Gastroesophageal sphincter (tissue), 4 donors: ENCODE measurements at regions not wholly inside any gene's neighbourhood (a gene's known extent, or its start where the extent isn't known, plus 50 kb on each side); places are given as distances from the start of the nearest gene placed in this dataset.
A peak's percentile ranks its signal among the peaks of the same experiment; 100 is the strongest.

Source experiments
- ATAC-seq: fragments of 150-250 bp; one replicate; pipeline ENCODE4 v1.9.1; 2016; ENCODE audit warnings: mild to moderate bottlenecking, moderate library complexity
- H3K27ac ChIP-seq, 4 donors: fragments of 200-600 bp; sonication (generic) in 3 of 4; 1 replicate in 3 of 4; 2 replicates in 1 of 4; pipeline ENCODE4 v1.5.1; 2016 to 2019
- H3K27me3 ChIP-seq: fragments of 200-600 bp; sonication (generic); one replicate; pipeline ENCODE4 v1.5.1; 2019
- H3K36me3 ChIP-seq, 2 donors: fragments of 200-600 bp; sonication (generic); one replicate each; pipeline ENCODE4 v1.5.1; 2019; ENCODE audit warnings: control low read depth in 1 of 2
- H3K4me1 ChIP-seq, 3 donors: fragments of 200-600 bp; sonication (generic); 1 replicate in 2 of 3; 2 replicates in 1 of 3; pipeline ENCODE4 v1.5.1; 2016 to 2019; ENCODE audit warnings: control low read depth in 2 of 3
- H3K4me3 ChIP-seq, 2 donors: fragments of 200-600 bp; sonication (generic); one replicate each; pipeline ENCODE4 v1.5.1; 2019; ENCODE audit warnings: mild to moderate bottlenecking in 1 of 2, moderate library complexity in 1 of 2
- H3K9me3 ChIP-seq, 3 donors: fragments of 200-600 bp; sonication (generic); one replicate each; pipeline ENCODE4 v1.5.1; 2017 to 2019; ENCODE audit warnings: control low read depth in 2 of 3
- EP300 ChIP-seq: sonication (generic); formaldehyde crosslinking; IDR thresholded peaks from one replicate; pipeline ENCODE4 v1.6.1; 2017; ENCODE audit warnings: antibody characterized with exemption, mild to moderate bottlenecking
- POLR2A ChIP-seq, 2 donors: fragments of 450-650 bp; IDR thresholded peaks; one replicate each; pipeline ENCODE4 v1.6.1; 2017; ENCODE audit warnings: antibody characterized with exemption in 2 of 2, mild to moderate bottlenecking in 2 of 2, moderate library complexity in 1 of 2
- POLR2AphosphoS5 ChIP-seq: sonication (generic); formaldehyde crosslinking; IDR thresholded peaks from one replicate; pipeline ENCODE4 v1.6.1; 2017; ENCODE audit warnings: antibody characterized with exemption
- WGBS, 2 donors: methylation state at CpG; one replicate each; pipeline ENCODE4 v1.1.5; 2018; ENCODE audit warnings: low coverage in 1 of 2; 5-methylcytosine and 5-hydroxymethylcytosine counted together
- TF ChIP-seq, protein P1 (sequence below), 4 experiments: fragments of 200-600 bp in 2 of 4; fragments of 450-650 bp in 2 of 4; sonication (generic) in 1 of 4; IDR thresholded peaks; one replicate each; pipeline ENCODE4 v1.5.1; 2017 to 2019; ENCODE audit warnings: antibody characterized with exemption in 4 of 4, mild to moderate bottlenecking in 2 of 4, moderate library complexity in 2 of 4

DNA sequence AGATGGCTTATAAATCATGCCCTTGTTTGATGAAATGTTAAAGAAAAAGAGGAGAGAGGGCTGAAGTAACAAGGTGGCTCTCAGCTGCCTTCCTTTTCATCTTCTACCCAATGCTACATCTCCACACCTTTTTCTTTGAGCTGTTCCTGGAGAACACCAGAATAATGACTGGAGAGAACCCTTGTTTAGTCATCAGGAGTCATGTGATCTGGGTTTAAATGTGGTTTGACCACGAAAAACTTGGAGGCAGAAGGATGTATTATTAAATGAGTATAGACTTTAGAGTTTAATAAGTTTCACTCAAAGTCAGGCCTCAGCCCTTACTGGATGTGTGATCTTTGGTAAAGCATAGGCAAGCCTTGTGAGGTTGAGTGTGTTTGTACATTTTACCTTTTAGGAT lies 230.3 kb upstream of the TBL1XR1 start:
- TF ChIP-seq POLR2AphosphoS5 = no peak
- TF ChIP-seq, protein P1, sequence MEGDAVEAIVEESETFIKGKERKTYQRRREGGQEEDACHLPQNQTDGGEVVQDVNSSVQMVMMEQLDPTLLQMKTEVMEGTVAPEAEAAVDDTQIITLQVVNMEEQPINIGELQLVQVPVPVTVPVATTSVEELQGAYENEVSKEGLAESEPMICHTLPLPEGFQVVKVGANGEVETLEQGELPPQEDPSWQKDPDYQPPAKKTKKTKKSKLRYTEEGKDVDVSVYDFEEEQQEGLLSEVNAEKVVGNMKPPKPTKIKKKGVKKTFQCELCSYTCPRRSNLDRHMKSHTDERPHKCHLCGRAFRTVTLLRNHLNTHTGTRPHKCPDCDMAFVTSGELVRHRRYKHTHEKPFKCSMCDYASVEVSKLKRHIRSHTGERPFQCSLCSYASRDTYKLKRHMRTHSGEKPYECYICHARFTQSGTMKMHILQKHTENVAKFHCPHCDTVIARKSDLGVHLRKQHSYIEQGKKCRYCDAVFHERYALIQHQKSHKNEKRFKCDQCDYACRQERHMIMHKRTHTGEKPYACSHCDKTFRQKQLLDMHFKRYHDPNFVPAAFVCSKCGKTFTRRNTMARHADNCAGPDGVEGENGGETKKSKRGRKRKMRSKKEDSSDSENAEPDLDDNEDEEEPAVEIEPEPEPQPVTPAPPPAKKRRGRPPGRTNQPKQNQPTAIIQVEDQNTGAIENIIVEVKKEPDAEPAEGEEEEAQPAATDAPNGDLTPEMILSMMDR (IDR thresholded peaks at IDR 0.05) = no peak
- TF ChIP-seq EP300 = no peak
- TF ChIP-seq POLR2A (IDR thresholded peaks at IDR 0.05) = no peak
- no peak overlapping the region for H3K4me3 ChIP-seq
- H3K4me1 ChIP-seq = peaks cover 0 to 6% (median 0%) of the 10 kb centered on the region in 3 donors
- no peak for ATAC-seq
- H3K36me3 ChIP-seq = no peaks in the 10 kb centered on the region
- no peaks in the 10 kb centered on the region for H3K27me3 ChIP-seq
- no peak overlapping the region for H3K27ac ChIP-seq
- 60% methylated on average over 1 of the region's 1 CpG; no CpG with 5 or more reads in 1 of the 2 donors for WGBS, 2 donors
- no peaks in the 10 kb centered on the region for H3K9me3 ChIP-seq

DNA sequence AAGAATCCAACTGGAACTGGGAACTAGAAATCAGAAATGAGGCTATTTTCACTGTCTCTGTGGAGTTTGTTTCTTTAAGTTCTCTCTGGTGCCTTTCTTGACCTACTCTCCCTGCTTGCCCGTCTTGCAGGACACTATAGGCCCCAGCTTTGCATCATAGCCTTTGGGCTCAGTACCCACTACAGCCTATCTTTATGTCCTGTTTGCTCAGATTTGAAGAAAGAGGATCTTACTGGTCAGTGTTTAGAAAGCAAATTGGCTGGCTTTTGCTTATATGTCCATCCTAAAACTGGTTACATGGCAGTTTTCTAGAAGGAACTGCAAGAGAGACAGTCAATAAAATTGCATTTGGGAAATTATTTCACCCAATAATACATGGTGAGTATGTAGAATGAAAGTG lies 231.8 kb upstream of the TBL1XR1 start:
- peak; percentile 46 for ATAC-seq
- Histone ChIP-seq H3K4me1 (no peaks in the 10 kb centered on the region), H3K9me3 (no peaks in the 10 kb centered on the region), H3K27ac (no peak overlapping the region), H3K36me3 (no peaks in the 10 kb centered on the region), H3K27me3 (no peaks in the 10 kb centered on the region), H3K4me3 (no peak overlapping the region)
- TF ChIP-seq POLR2AphosphoS5 (no peak), POLR2A (IDR thresholded peaks at IDR 0.05) (no peak)
- WGBS, 2 donors = 55% methylated on average over 1 of the region's 1 CpG; no CpG with 5 or more reads in 1 of the 2 donors

DNA sequence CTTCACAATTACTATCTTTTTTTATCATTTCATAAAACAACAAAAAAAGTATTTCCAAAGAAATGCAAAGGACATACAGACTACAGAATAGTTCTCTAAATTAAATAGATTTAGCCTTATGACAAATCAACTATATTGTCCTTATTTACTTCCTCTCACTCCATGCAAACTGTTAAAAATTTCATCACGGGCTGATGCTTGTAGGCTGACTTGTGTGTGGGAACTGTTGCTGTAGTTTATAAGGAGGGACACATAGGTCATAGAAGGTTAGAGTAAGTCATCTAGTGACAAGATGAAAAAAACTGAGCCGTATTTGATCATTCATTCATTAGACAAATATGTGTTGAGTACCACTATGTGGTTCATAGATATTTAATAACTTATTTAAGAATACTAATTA lies 232.5 kb upstream of the TBL1XR1 start:
- Histone ChIP-seq H3K27me3 (no peaks in the 10 kb centered on the region), H3K36me3 (no peaks in the 10 kb centered on the region), H3K4me1 (no peaks in the 10 kb centered on the region), H3K27ac (no peak overlapping the region), H3K4me3 (no peak overlapping the region), H3K9me3 (no peaks in the 10 kb centered on the region)
- 80 to 95% methylated on average over 2 of the region's 2 CpGs for WGBS, 2 donors
- no peak for ATAC-seq
- TF ChIP-seq EP300 (no peak), POLR2A (IDR thresholded peaks at IDR 0.05) (no peak), POLR2AphosphoS5 (no peak)
- TF ChIP-seq, protein P1 (IDR thresholded peaks at IDR 0.05) = no peak

GRCh38 chr3:177430653-177431052 lies 233.4 kb upstream of the TBL1XR1 start:
- TF ChIP-seq, protein P1 (IDR thresholded peaks at IDR 0.05) = no peak
- TF ChIP-seq POLR2A (IDR thresholded peaks at IDR 0.05) (no peak), EP300 (no peak), POLR2AphosphoS5 (no peak)
- Histone ChIP-seq H3K9me3 (no peaks in the 10 kb centered on the region), H3K4me1 (no peaks in the 10 kb centered on the region), H3K36me3 (no peaks in the 10 kb centered on the region), H3K27ac (no peak overlapping the region), H3K27me3 (no peaks in the 10 kb centered on the region), H3K4me3 (no peak overlapping the region)
- WGBS, 2 donors = 94 to 98% methylated on average over 5 of the region's 5 CpGs
- ATAC-seq = no peak

DNA sequence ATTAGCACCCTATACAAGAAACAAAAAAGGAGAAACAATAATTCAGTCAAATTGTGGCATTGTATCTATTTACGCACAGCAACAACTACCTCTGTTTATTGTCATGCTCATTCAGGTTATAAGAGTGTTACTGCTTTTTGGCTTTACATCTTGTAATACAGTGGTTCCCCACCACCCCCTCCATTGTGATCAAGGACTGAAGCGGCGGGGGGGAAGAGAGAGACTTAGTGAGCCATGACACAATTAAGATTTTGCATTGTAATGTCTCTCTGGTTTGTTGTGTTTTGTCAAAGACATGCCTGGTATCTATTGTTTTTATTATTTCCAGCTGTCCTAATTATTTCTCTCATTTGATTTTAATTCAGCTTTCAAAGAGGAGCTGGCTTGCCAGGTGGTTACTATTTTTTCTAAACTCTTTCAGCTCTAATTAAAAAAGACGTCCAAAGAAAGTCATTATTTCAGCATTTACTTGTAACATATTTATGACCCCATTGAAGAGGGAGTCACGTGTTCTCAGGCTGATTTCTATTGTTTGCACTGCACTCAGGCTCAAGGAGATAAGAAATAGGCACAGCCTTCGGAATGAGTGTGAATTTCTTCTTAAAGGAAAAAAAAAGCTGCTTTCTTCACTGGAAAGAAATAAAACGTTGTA lies 234.4 kb upstream of the TBL1XR1 start:
- no peak for ATAC-seq
- no peak overlapping the region for H3K27ac ChIP-seq
- 34 to 72% methylated on average over 4 to 7 of the region's 7 CpGs for WGBS, 2 donors

More for the DNA sequence above, 234.4 kb upstream of the TBL1XR1 start:
- TF ChIP-seq POLR2AphosphoS5 = no peak
- TF ChIP-seq, protein P1 (IDR thresholded peaks at IDR 0.05) = no peak
- no peak for TF ChIP-seq EP300
- TF ChIP-seq POLR2A (IDR thresholded peaks at IDR 0.05) = no peak
- no peak overlapping the region for H3K4me3 ChIP-seq
- no peaks in the 10 kb centered on the region for H3K27me3 ChIP-seq
- no peaks in the 10 kb centered on the region for H3K4me1 ChIP-seq
- H3K36me3 ChIP-seq = no peaks in the 10 kb centered on the region
- H3K9me3 ChIP-seq = no peaks in the 10 kb centered on the region
